CD4-positive, alpha-beta T cell treated with Interferon gamma for 1 hour (primary cell): ENCODE measurements at regions not wholly inside any gene's neighbourhood (a gene's known extent, or its start where the extent isn't known, plus 50 kb on each side); places are given as distances from the start of the nearest gene placed in this dataset.

ENCODE experiments used
- DNase-seq: peaks from one replicate; pipeline ENCODE4 v3.0.0-alpha.2; 2020

DNA sequence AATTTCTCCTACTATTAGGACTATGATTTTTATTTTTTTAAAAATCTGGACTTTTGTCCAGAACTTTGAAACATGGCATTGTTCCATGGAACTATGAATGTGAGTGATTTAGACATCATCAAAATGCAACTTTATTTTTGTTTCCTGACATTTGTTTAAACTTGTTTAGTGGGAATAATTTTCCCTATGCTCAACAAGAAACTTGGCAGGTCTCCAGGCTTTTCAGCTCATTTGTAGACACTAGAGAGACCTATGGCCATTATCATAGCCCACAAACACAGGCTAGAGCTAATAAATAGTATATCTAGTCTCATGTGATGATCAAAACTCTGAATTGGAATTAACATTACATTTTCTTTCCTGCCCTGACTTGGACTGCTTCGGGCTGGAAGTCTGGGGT, 145.1 kb upstream of the CELF4 start:
- no peak for DNase-seq

DNA sequence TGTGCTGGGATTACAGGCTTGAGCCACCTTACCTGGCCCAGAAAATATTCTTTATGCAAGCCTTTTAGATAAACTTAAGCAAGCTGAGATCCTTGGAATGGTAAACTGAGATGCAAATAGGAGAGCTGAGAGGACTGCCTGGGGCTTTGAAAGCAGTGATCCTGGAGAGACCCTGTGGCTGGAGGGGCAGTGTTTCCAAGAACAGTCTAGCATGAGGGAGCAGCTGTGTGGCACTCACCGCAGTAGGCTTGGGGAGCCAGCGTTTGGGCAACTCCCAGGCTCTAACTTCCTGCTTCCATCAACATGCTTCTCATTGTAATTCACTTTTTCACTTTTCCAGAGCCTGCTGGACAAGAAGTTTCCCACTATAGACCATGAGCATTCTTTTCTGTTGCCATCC, 144.1 kb upstream of the CELF4 start:
- no peak for DNase-seq

- no peak for DNase-seq
These were observed 139.4 kb upstream of the CELF4 start for GRCh38 chr18:37705016-37705415.

GRCh38 chr18:37702841-37703240, 137.2 kb upstream of the CELF4 start:
- DNase-seq, result no peak

GRCh38 chr18:37701967-37702366, 136.4 kb upstream of the CELF4 start:
- DNase-seq, result no peak

DNA sequence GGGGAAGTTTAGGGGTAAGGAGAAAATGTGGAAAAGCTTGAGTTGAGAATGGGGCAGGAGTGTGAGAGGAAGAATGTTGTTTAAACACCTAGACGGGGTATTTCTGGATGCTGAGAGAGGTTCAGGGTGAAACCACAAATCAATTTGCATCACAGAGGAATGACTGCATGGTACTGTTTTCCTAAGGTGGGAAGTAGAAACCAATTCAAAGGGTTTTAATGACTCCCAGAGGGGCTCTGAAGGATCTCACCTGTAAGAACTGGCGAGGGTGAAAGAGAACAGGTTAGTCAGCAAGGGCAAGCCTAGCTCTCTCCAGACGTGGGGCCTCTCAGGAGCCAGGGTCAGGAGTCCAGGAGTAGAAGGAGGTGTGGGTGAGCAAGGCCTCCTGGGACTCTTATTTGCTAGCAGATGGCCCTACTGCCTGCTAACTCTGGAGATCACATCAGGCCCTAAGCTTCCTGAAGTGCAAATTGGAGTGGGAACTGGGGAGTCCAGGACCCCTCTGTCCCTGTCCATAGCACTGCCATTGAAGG, 133.0 kb upstream of the CELF4 start:
- DNase-seq, result no peak

DNA sequence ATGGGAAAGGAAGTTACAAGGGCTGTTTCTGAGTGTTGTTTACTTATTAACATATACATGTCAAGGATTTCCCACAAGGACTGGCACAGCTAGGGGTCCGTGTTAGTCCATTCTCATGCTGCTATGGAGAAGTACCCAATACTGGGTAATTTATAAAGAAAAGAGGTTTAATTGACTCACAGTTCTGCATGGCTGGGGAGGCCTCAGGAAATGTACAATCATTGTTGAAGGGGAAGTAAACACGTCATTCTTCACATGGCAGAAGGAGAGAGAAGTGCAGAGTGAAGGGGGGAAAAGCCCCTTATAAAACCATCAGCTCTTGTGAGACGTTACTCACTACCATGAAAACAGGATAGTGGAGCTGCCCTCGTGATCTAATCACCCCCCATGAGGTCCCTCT, 128.9 kb upstream of the CELF4 start:
- no peak for DNase-seq

GRCh38 chr18:37691162-37691561, 125.6 kb upstream of the CELF4 start:
- DNase-seq, result no peak

DNA sequence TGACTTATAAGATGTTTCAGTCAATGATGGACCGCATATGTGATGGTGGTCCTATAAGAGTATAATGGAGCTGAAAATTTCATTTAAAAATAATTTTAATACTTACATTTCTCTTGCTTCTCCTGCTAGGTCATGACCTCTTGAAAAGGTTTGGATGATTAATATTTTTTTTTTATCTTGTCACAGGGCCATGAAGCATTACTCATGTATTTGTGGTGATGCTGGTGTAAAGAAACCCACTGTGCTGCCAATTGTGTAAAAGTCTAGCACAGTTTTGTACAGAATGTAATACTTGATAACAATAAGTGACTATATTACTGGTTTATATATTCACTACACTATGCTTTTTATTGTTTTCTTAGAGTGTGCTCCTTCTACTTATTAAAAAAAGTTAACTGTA, 124.2 kb upstream of the CELF4 start:
- no peak for DNase-seq

DNA sequence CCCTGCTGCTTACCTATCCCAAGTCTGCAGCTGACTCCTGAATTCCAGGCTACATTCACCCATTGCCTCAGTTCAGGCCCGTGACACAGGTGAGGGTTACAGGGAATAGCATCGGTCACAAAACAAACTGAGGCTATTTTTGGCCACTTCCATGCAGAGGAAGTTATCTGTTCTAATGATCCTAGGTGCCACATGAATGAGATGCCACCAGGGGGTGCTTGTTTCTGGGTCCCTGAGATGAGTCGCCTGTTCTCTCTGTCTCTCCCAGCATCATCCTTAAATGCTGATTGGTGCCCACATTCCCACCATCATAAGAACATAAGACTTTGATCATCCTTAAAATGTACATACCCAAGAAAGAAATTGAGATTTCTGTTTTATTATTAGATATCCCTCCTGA, 119.0 kb upstream of the CELF4 start:
- DNase-seq, result no peak

DNA sequence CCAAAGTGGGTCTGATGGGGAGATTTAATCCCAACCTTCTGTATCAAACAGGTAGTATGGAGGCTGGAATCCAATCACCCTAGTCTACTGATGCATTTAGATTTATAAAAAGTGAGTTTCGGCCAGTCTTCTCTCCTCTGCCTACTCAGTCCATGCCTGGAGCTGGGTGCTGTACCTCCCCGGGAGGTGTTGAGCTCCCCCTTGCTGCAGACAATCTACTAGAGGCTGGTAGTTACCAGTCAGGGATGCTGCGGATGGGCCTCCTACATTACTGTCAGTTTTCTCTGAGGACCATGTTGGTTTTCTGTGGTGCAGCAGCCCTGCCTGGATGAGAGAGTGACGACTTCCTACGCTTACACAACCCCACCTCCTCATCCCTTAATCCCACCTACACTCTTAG, 118.6 kb upstream of the CELF4 start:
- no peak for DNase-seq

GRCh38 chr18:37680911-37681310, 115.3 kb upstream of the CELF4 start:
- DNase-seq, result no peak

- DNase-seq, result no peak
These were observed 110.7 kb upstream of the CELF4 start for GRCh38 chr18:37676276-37676675.

- no peak for DNase-seq
These were observed 110.1 kb upstream of the CELF4 start for GRCh38 chr18:37675699-37676098.

GRCh38 chr18:37674570-37674969, 109.0 kb upstream of the CELF4 start:
- DNase-seq, result no peak

GRCh38 chr18:37673671-37674070, 108.1 kb upstream of the CELF4 start:
- DNase-seq, result no peak

DNA sequence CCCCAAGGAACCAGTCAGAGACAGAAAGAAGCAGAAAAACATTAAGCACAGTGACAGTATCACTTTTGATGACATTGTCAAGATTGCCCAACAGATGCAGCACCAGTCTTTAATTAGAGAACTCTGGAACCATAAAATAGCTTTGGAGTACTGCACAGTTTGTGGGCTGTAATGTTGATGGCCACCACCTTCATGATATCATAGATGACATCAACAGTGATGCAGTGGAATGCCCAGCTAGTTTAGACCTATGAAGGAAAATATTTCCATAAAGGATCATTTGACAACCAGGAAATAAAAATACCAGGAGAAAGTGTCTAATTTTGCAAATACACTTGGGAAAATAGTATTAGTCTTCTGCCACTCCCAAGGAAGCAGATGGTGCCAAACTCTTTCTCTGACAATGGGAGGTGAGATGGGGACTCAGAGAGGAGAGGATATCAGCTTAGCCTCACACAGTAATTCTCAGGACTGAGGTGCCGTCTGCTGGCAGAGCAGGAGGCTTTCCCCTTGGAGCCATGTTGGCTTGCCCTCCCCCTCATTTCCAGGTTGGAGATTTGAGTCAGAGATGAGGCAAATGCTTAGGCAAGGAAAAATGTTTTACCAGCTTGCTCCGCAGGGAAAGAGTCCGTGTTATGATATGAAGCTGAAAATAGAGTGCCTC, 107.5 kb upstream of the CELF4 start:
- DNase-seq, result no peak

GRCh38 chr18:37672001-37672400, 106.4 kb upstream of the CELF4 start:
- DNase-seq, result no peak

DNA sequence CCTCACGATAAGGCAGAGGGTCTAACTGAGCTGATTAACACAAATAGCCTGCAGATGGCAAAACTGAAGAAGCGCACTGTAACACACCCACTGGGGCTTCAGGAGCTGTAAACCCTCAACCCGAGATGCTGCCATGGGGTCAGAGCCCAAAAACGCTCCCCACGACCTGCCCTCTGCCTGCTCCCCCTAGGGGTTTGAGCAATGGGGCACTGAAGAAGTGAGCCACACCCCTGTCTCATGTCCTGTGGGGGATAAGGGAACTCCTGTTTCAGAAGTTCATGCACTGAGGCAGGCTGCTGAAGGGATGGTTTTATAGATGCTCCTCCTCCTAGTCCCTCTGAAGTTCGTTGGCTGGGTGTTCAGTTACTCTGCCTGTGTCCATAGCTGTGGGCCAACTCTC, 105.9 kb upstream of the CELF4 start:
- DNase-seq, result no peak

- no peak for DNase-seq
These were observed 105.5 kb upstream of the CELF4 start for GRCh38 chr18:37671119-37671518.

GRCh38 chr18:37669991-37670534, 104.5 kb upstream of the CELF4 start:
- DNase-seq, result no peak

GRCh38 chr18:37668971-37669747, 103.6 kb upstream of the CELF4 start:
- DNase-seq, result no peak

DNA sequence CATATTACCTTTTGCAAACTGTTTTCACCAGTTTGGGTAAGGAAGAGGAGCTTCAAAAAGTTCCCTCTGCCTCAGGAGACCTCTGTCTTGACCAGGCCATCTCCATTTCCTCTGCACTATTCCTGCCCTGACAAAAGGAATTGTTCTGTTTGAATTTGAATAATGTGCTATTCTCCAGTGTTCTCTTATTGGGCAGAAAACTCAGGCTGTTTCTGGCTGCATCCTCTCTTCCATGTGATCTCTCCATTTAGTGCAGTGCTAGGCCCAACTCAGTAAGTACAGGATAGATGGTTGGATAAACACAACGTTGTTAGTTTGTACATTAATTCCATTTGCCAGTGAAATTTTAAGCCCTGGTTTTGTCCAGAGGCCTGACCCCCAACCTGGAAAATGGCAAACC, 102.2 kb upstream of the CELF4 start:
- no peak for DNase-seq

DNA sequence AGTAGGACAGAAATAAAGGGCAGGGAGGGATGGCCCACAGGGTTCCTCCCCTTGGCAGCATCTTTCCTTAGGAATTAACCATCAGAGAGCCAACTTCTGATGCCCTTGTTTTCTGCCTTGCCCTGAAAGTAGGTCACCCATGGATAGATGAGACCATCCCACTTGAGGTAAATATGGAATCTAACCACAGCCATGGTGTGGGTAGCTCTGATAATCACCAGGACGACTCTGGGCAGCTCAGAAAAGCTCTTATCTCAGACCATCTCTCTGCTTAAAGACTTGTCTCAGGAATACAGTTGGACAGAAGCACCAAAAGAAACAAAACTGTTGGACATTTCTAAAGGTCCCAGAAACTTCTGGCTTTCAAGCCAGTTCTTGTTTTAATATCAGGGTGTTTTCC, 101.4 kb upstream of the CELF4 start:
- no peak for DNase-seq
